Hepatocyte (in vitro differentiated cells): ENCODE measurements at regions not wholly inside any gene's neighbourhood (a gene's known extent, or its start where the extent isn't known, plus 50 kb on each side); places are given as distances from the start of the nearest gene placed in this dataset.

ENCODE experiments used
- DNase-seq: peaks from one replicate; pipeline ENCODE4 v3.0.0-alpha.2; 2016; ENCODE audit warnings: low spot score
- H2AFZ ChIP-seq: fragments of 200-600 bp; sonication (generic); 2 replicates; pipeline ENCODE4 v1.6.0; 2016; ENCODE audit warnings: antibody characterized with exemption, mild to moderate bottlenecking
- H3K27ac ChIP-seq: fragments of 200-600 bp; sonication (generic); 2 replicates; pipeline ENCODE4 v1.5.1; 2016; ENCODE audit warnings: mild to moderate bottlenecking
- H3K27me3 ChIP-seq: fragments of 200-600 bp; sonication (generic); 2 replicates; pipeline ENCODE4 v1.6.1; 2016
- H3K36me3 ChIP-seq: fragments of 200-600 bp; sonication (generic); replicated peaks from 2 replicates; pipeline ENCODE4 v1.5.1; 2016; ENCODE audit warnings: low read depth; ENCODE audit not compliant: insufficient read depth
- H3K4me1 ChIP-seq: fragments of 200-600 bp; sonication (generic); 2 replicates; pipeline ENCODE4 v1.5.1; 2016; ENCODE audit warnings: mild to moderate bottlenecking, moderate library complexity; ENCODE audit not compliant: insufficient read depth
- H3K4me2 ChIP-seq: fragments of 200-600 bp; sonication (generic); 2 replicates; pipeline ENCODE4 v1.6.0; 2016
- H3K4me3 ChIP-seq: fragments of 200-600 bp; sonication (generic); 2 replicates; pipeline ENCODE4 v1.5.1; 2016; ENCODE audit warnings: mild to moderate bottlenecking
- H3K79me2 ChIP-seq: fragments of 200-600 bp; sonication (generic); 2 replicates; pipeline ENCODE4 v1.6.0; 2017; ENCODE audit warnings: mild to moderate bottlenecking
- H3K9me2 ChIP-seq: fragments of 200-600 bp; sonication (generic); replicated peaks from 2 replicates; pipeline ENCODE4 v1.6.0; 2017; ENCODE audit warnings: mild to moderate bottlenecking; ENCODE audit not compliant: insufficient read depth
- H3K9me3 ChIP-seq: fragments of 200-600 bp; sonication (generic); 2 replicates; pipeline ENCODE4 v1.5.1; 2016; ENCODE audit warnings: low read depth, mild to moderate bottlenecking
- H4K20me1 ChIP-seq: fragments of 200-600 bp; sonication (generic); 2 replicates; pipeline ENCODE4 v1.6.0; 2016; ENCODE audit warnings: mild to moderate bottlenecking; ENCODE audit not compliant: insufficient read depth, poor library complexity, severe bottlenecking
- CTCF ChIP-seq: fragments of 200-600 bp; sonication (generic); IDR thresholded peaks from 2 replicates; pipeline ENCODE4 v1.5.1; 2016; ENCODE audit warnings: antibody characterized with exemption, mild to moderate bottlenecking; ENCODE audit not compliant: poor library complexity
- EZH2 ChIP-seq: fragments of 200-600 bp; sonication (generic); IDR thresholded peaks from 2 replicates; pipeline ENCODE4 v1.6.1; 2016; ENCODE audit warnings: antibody characterized with exemption, mild to moderate bottlenecking, borderline replicate concordance
- EZH2phosphoT487 ChIP-seq: fragments of 200-600 bp; sonication (generic); IDR thresholded peaks from one replicate; pipeline ENCODE4 v1.6.1; 2018; ENCODE audit warnings: antibody characterized with exemption, mild to moderate bottlenecking, low read depth, moderate library complexity; ENCODE audit not compliant: unreplicated experiment, severe bottlenecking
- WGBS: methylation state at CpG from one replicate; pipeline ENCODE4 v1.1.6; 2016; ENCODE audit warnings: low lambda C conversion rate; ENCODE audit errors: missing lambda C conversion rate; 5-methylcytosine and 5-hydroxymethylcytosine counted together

- Histone ChIP-seq H4K20me1 (no peaks in the 10 kb centered on the region), H3K27ac (no peak overlapping the region), H3K79me2 (no peaks in the 10 kb centered on the region), H3K27me3 (no peaks in the 10 kb centered on the region), H3K9me3 (no peaks in the 10 kb centered on the region), H3K9me2 (no peaks in the 10 kb centered on the region), H3K4me1 (no peaks in the 10 kb centered on the region), H2AFZ (no peak overlapping the region), H3K4me3 (no peak overlapping the region), H3K36me3 (no peaks in the 10 kb centered on the region), H3K4me2 (no peak overlapping the region)
- no peak for DNase-seq
- 50% methylated on average over 1 of the region's 1 CpG for WGBS
- TF ChIP-seq EZH2phosphoT487 (no peak), EZH2 (no peak), CTCF (no peak)
These were observed 1762.1 kb downstream of the BRINP3 start for GRCh38 chr1:188715566-188715965.

- TF ChIP-seq CTCF (no peak), EZH2phosphoT487 (no peak), EZH2 (no peak)
- H3K4me3 ChIP-seq, result no peak overlapping the region
- no peaks in the 10 kb centered on the region for H4K20me1 ChIP-seq
- H3K4me2 ChIP-seq, result no peak overlapping the region
- DNase-seq, result no peak
- 83% methylated on average over 3 of the region's 3 CpGs for WGBS
- no peaks in the 10 kb centered on the region for H3K4me1 ChIP-seq
- no peak overlapping the region for H3K27ac ChIP-seq
- no peaks in the 10 kb centered on the region for H3K9me2 ChIP-seq
- no peaks in the 10 kb centered on the region for H3K27me3 ChIP-seq
- H2AFZ ChIP-seq, result no peak overlapping the region
- H3K36me3 ChIP-seq, result no peaks in the 10 kb centered on the region
- H3K9me3 ChIP-seq, result no peaks in the 10 kb centered on the region
- no peaks in the 10 kb centered on the region for H3K79me2 ChIP-seq
These were observed 1757.9 kb downstream of the BRINP3 start for GRCh38 chr1:188719735-188720134.

- Histone ChIP-seq H2AFZ (no peak overlapping the region), H3K79me2 (no peaks in the 10 kb centered on the region), H3K9me2 (no peaks in the 10 kb centered on the region), H3K27ac (no peak overlapping the region), H3K4me2 (no peak overlapping the region), H3K27me3 (no peaks in the 10 kb centered on the region), H3K4me3 (no peak overlapping the region), H3K4me1 (no peaks in the 10 kb centered on the region), H4K20me1 (no peaks in the 10 kb centered on the region), H3K9me3 (no peaks in the 10 kb centered on the region), H3K36me3 (no peaks in the 10 kb centered on the region)
- no peak for DNase-seq
- 84% methylated on average over 2 of the region's 2 CpGs for WGBS
- TF ChIP-seq CTCF, result no peak
- TF ChIP-seq EZH2phosphoT487, result no peak
- TF ChIP-seq EZH2, result no peak
These were observed 1754.2 kb downstream of the BRINP3 start for GRCh38 chr1:188723332-188724020.
